Neuronal stem cell (in vitro differentiated cells): ENCODE measurements at regions not wholly inside any gene's neighbourhood (a gene's known extent, or its start where the extent isn't known, plus 50 kb on each side); places are given as distances from the start of the nearest gene placed in this dataset.

Source experiments
- DNase-seq: peaks from one replicate; pipeline ENCODE4 v3.0.0-alpha.2; 2013; ENCODE audit warnings: low spot score
- H2AFZ ChIP-seq: one replicate; pipeline ENCODE4 v1.6.1; 2013; ENCODE audit warnings: mild to moderate bottlenecking, low read length, inconsistent platforms
- H2AK5ac ChIP-seq: 2 replicates; pipeline ENCODE4 v1.6.1; 2013; ENCODE audit warnings: low read depth, mild to moderate bottlenecking, inconsistent platforms, low read length, moderate library complexity, mixed read lengths
- H2BK120ac ChIP-seq: 2 replicates; pipeline ENCODE4 v1.6.1; 2013; ENCODE audit warnings: low read depth, mild to moderate bottlenecking, inconsistent platforms, low read length, moderate library complexity, mixed read lengths
- H2BK12ac ChIP-seq: one replicate; pipeline ENCODE4 v1.6.1; 2013; ENCODE audit warnings: low read length, inconsistent platforms
- H2BK15ac ChIP-seq: 2 replicates; pipeline ENCODE4 v1.6.1; 2013; ENCODE audit warnings: mild to moderate bottlenecking, low read length, inconsistent platforms, mixed read lengths
- H2BK5ac ChIP-seq: one replicate; pipeline ENCODE4 v1.6.1; 2013; ENCODE audit warnings: inconsistent platforms, mild to moderate bottlenecking, low read length, moderate library complexity
- H3K14ac ChIP-seq: one replicate; pipeline ENCODE4 v1.6.1; 2013; ENCODE audit warnings: low read length, inconsistent platforms
- H3K18ac ChIP-seq: 2 replicates; pipeline ENCODE4 v1.6.1; 2013; ENCODE audit warnings: low read length, inconsistent platforms
- H3K23ac ChIP-seq: 2 replicates; pipeline ENCODE4 v1.6.1; 2013; ENCODE audit warnings: low read depth, mild to moderate bottlenecking, mixed read lengths, low read length, inconsistent platforms; ENCODE audit not compliant: poor library complexity
- H3K27ac ChIP-seq: replicated peaks from 3 replicates; pipeline ENCODE4 v1.5.1; 2013; ENCODE audit warnings: low read length, inconsistent platforms
- H3K27me3 ChIP-seq, 3 experiments: 2 replicates each; pipeline ENCODE4 v1.6.1; 2013; ENCODE audit warnings: low read length in 3 of 3, mild to moderate bottlenecking in 2 of 3, inconsistent platforms in 1 of 3, low read depth in 1 of 3, mixed read lengths in 1 of 3, moderate library complexity in 1 of 3; ENCODE audit not compliant: control insufficient read depth in 3 of 3, insufficient read depth in 3 of 3
- H3K36me3 ChIP-seq, 2 donors: replicated peaks in 1 of 2; 2 replicates each; pipeline ENCODE4 v1.6.1; 2013; ENCODE audit warnings: low read length in 2 of 2; ENCODE audit not compliant: control insufficient read depth in 2 of 2, insufficient read depth in 2 of 2
- H3K4ac ChIP-seq: 2 replicates; pipeline ENCODE4 v1.6.1; 2013; ENCODE audit warnings: inconsistent platforms, mild to moderate bottlenecking, low read length, moderate library complexity
- H3K4me1 ChIP-seq, 2 donors: 1 replicate in 1 of 2; 2 replicates in 1 of 2; pipeline ENCODE4 v1.6.1; 2013; ENCODE audit warnings: low read length in 2 of 2, low read depth in 1 of 2; ENCODE audit not compliant: control insufficient read depth in 2 of 2, insufficient read depth in 1 of 2
- H3K4me2 ChIP-seq: one replicate; pipeline ENCODE4 v1.6.1; 2013; ENCODE audit warnings: mild to moderate bottlenecking, low read length, inconsistent platforms; ENCODE audit not compliant: insufficient read depth, poor library complexity, severe bottlenecking
- H3K4me3 ChIP-seq, 2 donors: 2 replicates each; pipeline ENCODE4 v1.5.1; 2013; ENCODE audit warnings: low read length in 2 of 2, mild to moderate bottlenecking in 2 of 2, inconsistent platforms in 1 of 2, moderate library complexity in 1 of 2
- H3K79me1 ChIP-seq: one replicate; pipeline ENCODE4 v1.6.1; 2013; ENCODE audit warnings: low read depth, mild to moderate bottlenecking, inconsistent platforms, low read length, moderate library complexity
- H3K9ac ChIP-seq: one replicate; pipeline ENCODE4 v1.6.1; 2013; ENCODE audit warnings: mild to moderate bottlenecking, low read depth, low read length, inconsistent platforms; ENCODE audit not compliant: poor library complexity
- H3K9me3 ChIP-seq, 2 donors: replicated peaks in 1 of 2; 2 replicates each; pipeline versions ENCODE3 to v1.6.1; 2013; ENCODE audit warnings: low read length in 2 of 2, mild to moderate bottlenecking in 2 of 2, inconsistent platforms in 1 of 2, low read depth in 1 of 2, mixed read lengths in 1 of 2, moderate library complexity in 1 of 2; ENCODE audit not compliant: control insufficient read depth in 2 of 2, insufficient read depth in 1 of 2
- H4K8ac ChIP-seq: one replicate; pipeline ENCODE4 v1.6.1; 2013; ENCODE audit warnings: low read depth, mild to moderate bottlenecking, inconsistent platforms, low read length, moderate library complexity
- H4K91ac ChIP-seq: one replicate; pipeline ENCODE4 v1.6.1; 2013; ENCODE audit warnings: low read length, low read depth, mild to moderate bottlenecking, inconsistent platforms; ENCODE audit not compliant: poor library complexity
- WGBS, 2 donors: extraction: QIAGEN DNeasy Blood & Tissue Kit; methylation state at CpG; one replicate each; pipeline ENCODE4 v1.1.7; 2013; ENCODE audit warnings: missing lambda C conversion rate in 2 of 2, mixed read lengths in 1 of 2; ENCODE audit not compliant: insufficient read length in 2 of 2, insufficient replicate concordance in 1 of 2; ENCODE audit errors: extremely low coverage in 2 of 2; 5-methylcytosine and 5-hydroxymethylcytosine counted together

DNA sequence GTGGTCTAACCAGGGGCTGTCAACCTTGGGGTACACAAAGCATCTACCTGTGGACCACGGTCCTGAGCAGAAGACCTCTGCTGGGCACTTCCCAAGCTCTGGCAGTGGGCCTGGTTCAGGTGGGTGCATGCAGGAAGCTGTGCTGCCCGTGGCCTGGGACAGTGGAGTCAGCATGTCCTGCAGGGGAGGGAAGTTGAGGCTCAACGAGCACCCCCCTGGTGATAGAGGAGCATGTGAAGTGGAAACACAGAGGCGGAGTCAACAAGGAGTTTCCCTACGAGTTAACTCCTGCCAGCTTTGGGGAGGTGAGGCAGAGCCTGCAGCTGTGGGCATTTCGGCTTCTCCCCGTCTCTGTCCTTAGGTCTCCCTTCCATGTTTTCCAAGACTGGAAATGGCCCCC, 67.5 kb upstream of the IRX2 start:
- no peak overlapping the region for H2BK5ac ChIP-seq
- no peak overlapping the region for H2BK120ac ChIP-seq
- WGBS, 2 donors = no CpG with 5 or more reads among the region's 7 CpGs
- H3K4me1 ChIP-seq = no peaks in the 10 kb centered on the region
- H3K14ac ChIP-seq = no peak overlapping the region
- no peak overlapping the region for H2AFZ ChIP-seq
- H4K8ac ChIP-seq = no peak overlapping the region
- no peak for DNase-seq
- no peaks in the 10 kb centered on the region for H3K27me3 ChIP-seq
- no peak overlapping the region for H4K91ac ChIP-seq
- H2AK5ac ChIP-seq = peak overlapping the region; percentile 48
- H3K23ac ChIP-seq = no peak overlapping the region
- no peak overlapping the region for H3K4me2 ChIP-seq
- H2BK15ac ChIP-seq = no peak overlapping the region
- peak overlapping the region; percentile 11 for H3K18ac ChIP-seq
- H2BK12ac ChIP-seq = no peak overlapping the region
- H3K9ac ChIP-seq = no peak overlapping the region
- no peaks in the 10 kb centered on the region for H3K9me3 ChIP-seq
- no peaks in the 10 kb centered on the region for H3K79me1 ChIP-seq
- H3K27ac ChIP-seq = no peak overlapping the region
- H3K4ac ChIP-seq = no peak overlapping the region
- H3K4me3 ChIP-seq = no peak overlapping the region
- H3K36me3 ChIP-seq = no peaks in the 10 kb centered on the region

DNA sequence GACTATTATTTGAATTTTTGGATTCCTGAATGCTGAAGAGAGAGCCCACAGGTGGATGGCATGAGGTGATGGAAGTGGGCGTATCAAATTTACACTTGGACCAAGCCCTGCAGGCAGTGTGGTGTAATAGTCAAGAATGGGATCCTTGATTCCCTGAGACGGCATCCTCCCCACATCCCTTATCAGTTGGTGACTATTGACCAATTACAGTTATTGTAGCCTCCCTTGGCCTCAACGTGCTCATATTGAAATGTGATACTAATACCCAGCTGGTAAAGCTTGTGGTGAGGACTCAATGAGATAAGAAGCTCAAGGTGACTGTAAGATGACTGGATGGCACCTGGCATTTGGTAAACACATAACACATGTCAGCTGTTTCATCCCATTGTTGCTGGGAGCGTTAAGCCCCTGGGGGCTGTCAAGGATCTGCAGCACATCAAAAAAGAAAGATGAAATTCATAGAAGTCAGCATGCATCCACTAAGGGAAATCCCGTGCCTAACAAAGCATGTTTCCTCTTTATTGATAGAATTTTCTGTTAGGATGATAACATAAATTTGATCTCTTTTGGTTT, 65.6 kb upstream of the IRX2 start:
- H3K36me3 ChIP-seq = no peaks in the 10 kb centered on the region
- H2BK120ac ChIP-seq = no peak overlapping the region
- no peak for DNase-seq
- H3K18ac ChIP-seq = no peak overlapping the region
- no peak overlapping the region for H3K23ac ChIP-seq
- no peak overlapping the region for H3K9ac ChIP-seq
- no peak overlapping the region for H2BK5ac ChIP-seq
- no peak overlapping the region for H3K4ac ChIP-seq
- no peak overlapping the region for H2AK5ac ChIP-seq
- H3K4me1 ChIP-seq = no peaks in the 10 kb centered on the region
- no peak overlapping the region for H3K14ac ChIP-seq
- H3K27ac ChIP-seq = no peak overlapping the region
- H3K4me3 ChIP-seq = no peak overlapping the region
- no peaks in the 10 kb centered on the region for H3K9me3 ChIP-seq
- no peak overlapping the region for H4K91ac ChIP-seq
- H2BK15ac ChIP-seq = no peak overlapping the region
- H3K4me2 ChIP-seq = no peak overlapping the region
- no peak overlapping the region for H2BK12ac ChIP-seq
- WGBS, 2 donors = no CpG with 5 or more reads among the region's 5 CpGs
- no peak overlapping the region for H2AFZ ChIP-seq
- no peak overlapping the region for H4K8ac ChIP-seq
- H3K27me3 ChIP-seq = no peaks in the 10 kb centered on the region
- no peaks in the 10 kb centered on the region for H3K79me1 ChIP-seq

DNA sequence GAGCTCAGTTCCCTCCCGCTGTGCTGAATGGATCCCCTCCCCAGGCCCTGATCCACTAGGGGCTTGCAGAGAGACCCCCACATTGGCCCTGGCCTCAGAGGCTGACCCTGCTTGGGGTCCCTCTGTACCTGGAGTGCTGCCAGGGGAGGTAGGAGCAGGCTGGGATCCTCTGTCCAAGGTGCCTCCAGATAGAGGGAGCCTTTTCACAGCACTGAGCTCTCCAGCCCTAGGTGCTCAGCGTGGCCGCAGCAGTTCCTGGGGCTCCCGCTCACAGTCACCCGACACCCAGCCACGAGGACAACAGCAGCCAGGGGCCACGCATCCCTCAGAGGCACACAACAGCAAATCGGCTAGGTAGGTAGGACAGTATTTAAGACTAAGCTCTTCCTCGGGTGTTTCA, 62.2 kb upstream of the IRX2 start:
- Histone ChIP-seq H3K27ac (no peak overlapping the region), H3K14ac (no peak overlapping the region), H4K91ac (no peak overlapping the region), H3K9me3 (peaks cover 0 to under 1% of the 10 kb centered on the region in 2 donors), H3K18ac (peak overlapping the region; percentile 58), H2BK15ac (no peak overlapping the region), H3K9ac (peak overlapping the region; percentile 16), H3K4me2 (no peak overlapping the region), H2BK5ac (no peak overlapping the region), H4K8ac (no peak overlapping the region), H3K4me1 (no peaks in the 10 kb centered on the region), H3K27me3 (no peaks in the 10 kb centered on the region), H2AK5ac (peak overlapping the region; percentile 26), H2BK12ac (no peak overlapping the region), H2AFZ (no peak overlapping the region), H3K79me1 (no peaks in the 10 kb centered on the region), H3K4me3 (no peak overlapping the region), H3K4ac (no peak overlapping the region), H3K23ac (no peak overlapping the region), H3K36me3 (no peaks in the 10 kb centered on the region), H2BK120ac (no peak overlapping the region)
- DNase-seq = no peak
- WGBS, 2 donors = no CpG with 5 or more reads among the region's 9 CpGs

DNA sequence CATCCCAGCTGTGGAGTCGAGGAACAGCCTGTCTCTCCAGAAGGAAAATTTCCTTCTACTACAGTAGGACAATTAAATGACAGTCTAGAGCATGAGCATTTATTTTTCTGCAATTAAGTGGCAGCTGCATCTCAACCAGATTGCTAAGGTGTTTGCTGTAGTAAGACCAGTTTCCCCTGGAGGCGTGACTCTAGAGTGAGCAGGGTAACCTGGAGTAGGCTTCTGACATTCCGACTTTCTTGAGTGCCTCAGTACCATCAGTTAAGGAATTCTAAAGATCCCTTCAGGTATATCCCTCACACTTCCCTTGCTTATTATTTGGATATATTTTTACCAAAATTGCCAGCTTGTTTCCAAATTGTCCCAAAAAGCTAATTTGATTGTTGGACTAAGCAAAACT, 59.2 kb upstream of the IRX2 start:
- Histone ChIP-seq H3K4me2 (no peak overlapping the region), H2BK15ac (no peak overlapping the region), H3K36me3 (no peaks in the 10 kb centered on the region), H3K23ac (no peak overlapping the region), H3K27ac (no peak overlapping the region), H4K91ac (no peak overlapping the region), H3K9ac (no peak overlapping the region), H2BK120ac (no peak overlapping the region), H2BK12ac (no peak overlapping the region), H3K27me3 (no peaks in the 10 kb centered on the region), H3K4me3 (no peak overlapping the region), H3K18ac (no peak overlapping the region), H3K79me1 (no peaks in the 10 kb centered on the region), H3K14ac (no peak overlapping the region), H2AFZ (no peak overlapping the region), H2AK5ac (no peak overlapping the region), H3K4ac (no peak overlapping the region), H2BK5ac (no peak overlapping the region), H4K8ac (no peak overlapping the region), H3K9me3 (peaks cover 0 to 2% of the 10 kb centered on the region in 2 donors), H3K4me1 (no peaks in the 10 kb centered on the region)
- no peak for DNase-seq
- no CpG with 5 or more reads among the region's 3 CpGs for WGBS, 2 donors
